ENCODE measurements at regions not wholly inside any gene's neighbourhood (a gene's known extent, or its start where the extent isn't known, plus 50 kb on each side); places are given as distances from the start of the nearest gene placed in this dataset.

GRCh38 chr4:128604204-128604603 is 205.3 kb upstream of the JADE1 start:
- no peak for TF ChIP-seq CTCF (IDR thresholded peaks at IDR 0.05; ENCODE audit: unreplicated experiment)
- POLR2A ChIA-PET, result interaction anchor here (1.1 to 1.6 kb wide), 2 partner anchors 75 to 316 kb away, joined by 3 to 4 read pairs; partner anchors contain the start of gene PGRMC2

GRCh38 chr4:128603081-128603480 is 206.4 kb upstream of the JADE1 start:
- Mint-ChIP-seq H3K4me3 (ENCODE audit: unreplicated experiment) (no peak overlapping the region), H3K4me1 (ENCODE audit: insufficient read depth, unreplicated experiment) (peaks cover 62% of the 10 kb centered on the region), H3K27ac (ENCODE audit: low read depth, unreplicated experiment) (no peak overlapping the region)

More at GRCh38 chr4:128604204-128604603, 205.3 kb upstream of the JADE1 start:
- no TSS peak for BruUV-seq (replicated peaks)
- intact Hi-C loops (cut with micrococcal nuclease), result no loop called here
- Mint-ChIP-seq H3K9me3 (ENCODE audit: unreplicated experiment) (no peaks in the 10 kb centered on the region), H3K4me1 (ENCODE audit: insufficient read depth, unreplicated experiment) (peaks cover 56% of the 10 kb centered on the region), H3K36me3 (ENCODE audit: insufficient read depth, unreplicated experiment) (no peaks in the 10 kb centered on the region), H3K27me3 (ENCODE audit: insufficient read depth, unreplicated experiment) (no peaks in the 10 kb centered on the region), H3K4me3 (ENCODE audit: unreplicated experiment) (no peak overlapping the region), H3K27ac (ENCODE audit: low read depth, unreplicated experiment) (peak overlapping the region; percentile 29)
- DNase-seq (ENCODE audit: unreplicated experiment), result no peak
- CTCF ChIA-PET, result interaction anchor here (1.1 to 1.3 kb wide), 2 partner anchors 33 to 38 kb away, joined by 5 to 7 read pairs; no protein-coding TSS in a partner anchor

GRCh38 chr4:128601991-128602695 is 207.4 kb upstream of the JADE1 start:
- POLR2A ChIA-PET, result interaction anchor here (0.6 to 3.2 kb wide), 24 partner anchors 9 to 323 kb away, joined by 3 to 18 read pairs (median 5); partner anchors contain the start of gene PGRMC2
- H3K27me3 Mint-ChIP-seq (ENCODE audit: insufficient read depth, unreplicated experiment), result no peaks in the 10 kb centered on the region
- H3K9me3 Mint-ChIP-seq (ENCODE audit: unreplicated experiment), result no peaks in the 10 kb centered on the region
- no peak for TF ChIP-seq CTCF (IDR thresholded peaks at IDR 0.05; ENCODE audit: unreplicated experiment)
- CTCF ChIA-PET, result interaction anchor here (0.6 to 6.5 kb wide), 11 partner anchors 18 to 491 kb away, joined by 3 to 50 read pairs (median 5); partner anchors contain the start of genes JADE1 and SCLT1
- peaks cover 62% of the 10 kb centered on the region for H3K4me1 Mint-ChIP-seq (ENCODE audit: insufficient read depth, unreplicated experiment)
- BruUV-seq (replicated peaks), result no TSS peak
- H3K27ac Mint-ChIP-seq (ENCODE audit: low read depth, unreplicated experiment), result peak overlapping the region; percentile 84
- H3K36me3 Mint-ChIP-seq (ENCODE audit: insufficient read depth, unreplicated experiment), result peaks cover 4% of the 10 kb centered on the region
- DNase-seq (ENCODE audit: unreplicated experiment), result peak; percentile 29
- intact Hi-C loops (cut with micrococcal nuclease), result loop anchor here (2.0 kb wide), 1 partner anchor 31 kb away; no protein-coding TSS in a partner anchor
- H3K4me3 Mint-ChIP-seq (ENCODE audit: unreplicated experiment), result no peak overlapping the region

More at GRCh38 chr4:128603081-128603480, 206.4 kb upstream of the JADE1 start:
- no peaks in the 10 kb centered on the region for H3K9me3 Mint-ChIP-seq (ENCODE audit: unreplicated experiment)
- no TSS peak for BruUV-seq (replicated peaks)
- ChIA-PET POLR2A (interaction anchor here (0.7 to 2.7 kb wide), 2 partner anchors 185 to 209 kb away, joined by 3 to 13 read pairs; no protein-coding TSS in a partner anchor), CTCF (interaction anchor here (1.0 to 1.6 kb wide), 2 partner anchors 147 to 211 kb away, joined by 3 to 8 read pairs; no protein-coding TSS in a partner anchor)
- intact Hi-C loops (cut with micrococcal nuclease), result no loop called here
- DNase-seq (ENCODE audit: unreplicated experiment), result no peak
- no peak for TF ChIP-seq CTCF (IDR thresholded peaks at IDR 0.05; ENCODE audit: unreplicated experiment)
- H3K27me3 Mint-ChIP-seq (ENCODE audit: insufficient read depth, unreplicated experiment), result no peaks in the 10 kb centered on the region
- peaks cover 4% of the 10 kb centered on the region for H3K36me3 Mint-ChIP-seq (ENCODE audit: insufficient read depth, unreplicated experiment)

Measured in MCF 10A (cell line).